ES-I3 (cell line): ENCODE measurements at regions not wholly inside any gene's neighbourhood (a gene's known extent, or its start where the extent isn't known, plus 50 kb on each side); places are given as distances from the start of the nearest gene placed in this dataset.
"Not testable (repeated sequence)": the region's sequence is repeated elsewhere in the genome, so short reads cannot be mapped to it uniquely, and the experiment has no call there.

Source experiments
- H3K36me3 ChIP-seq: 2 replicates; pipeline ENCODE4 v1.6.1; 2013; ENCODE audit warnings: mild to moderate bottlenecking, low read length, control low read depth, moderate library complexity; ENCODE audit not compliant: insufficient read depth
- H3K4me1 ChIP-seq: 2 replicates; pipeline ENCODE4 v1.6.1; 2013; ENCODE audit warnings: mild to moderate bottlenecking, control low read depth, low read length; ENCODE audit not compliant: insufficient read depth
- H3K9ac ChIP-seq: 2 replicates; pipeline ENCODE4 v1.6.1; 2013; ENCODE audit warnings: low read depth, mild to moderate bottlenecking, low read length, moderate library complexity
- H3K9me3 ChIP-seq: 2 replicates; pipeline ENCODE4 v1.6.1; 2013; ENCODE audit warnings: mild to moderate bottlenecking, low read length, moderate library complexity; ENCODE audit not compliant: control insufficient read depth, insufficient read depth

GRCh38 chr5:1579389-1579788 lies 55.6 kb upstream of the LPCAT1 start:
- not testable (repeated sequence) for H3K36me3 ChIP-seq, H3K9me3 ChIP-seq

GRCh38 chr5:1576851-1577250 lies 53.1 kb upstream of the LPCAT1 start:
- H3K4me1 ChIP-seq, H3K9me3 ChIP-seq, H3K9ac ChIP-seq, H3K36me3 ChIP-seq: not testable (repeated sequence)

More at GRCh38 chr5:1579389-1579788, 55.6 kb upstream of the LPCAT1 start:
- not testable (repeated sequence) for H3K4me1 ChIP-seq, H3K9ac ChIP-seq

GRCh38 chr5:1575991-1576714 lies 52.4 kb upstream of the LPCAT1 start:
- not testable (repeated sequence) for H3K9me3 ChIP-seq, H3K9ac ChIP-seq, H3K36me3 ChIP-seq, H3K4me1 ChIP-seq

- H3K9ac ChIP-seq, H3K4me1 ChIP-seq, H3K9me3 ChIP-seq: not testable (repeated sequence)
- H3K36me3 ChIP-seq = peaks cover 13% of the 10 kb centered on the region
Measured at GRCh38 chr5:1575491-1575890, 51.7 kb upstream of the LPCAT1 start.

- H3K9me3 ChIP-seq, H3K9ac ChIP-seq, H3K4me1 ChIP-seq: not testable (repeated sequence)
- peaks cover 13% of the 10 kb centered on the region for H3K36me3 ChIP-seq
Measured at GRCh38 chr5:1574023-1574318, 50.2 kb upstream of the LPCAT1 start.

- not testable (repeated sequence) for H3K9ac ChIP-seq, H3K9me3 ChIP-seq, H3K4me1 ChIP-seq
- H3K36me3 ChIP-seq = peaks cover 13% of the 10 kb centered on the region
Measured at GRCh38 chr5:1573217-1574022, 49.7 kb upstream of the LPCAT1 start.
